ENCODE measurements at regions not wholly inside any gene's neighbourhood (a gene's known extent, or its start where the extent isn't known, plus 50 kb on each side); places are given as distances from the start of the nearest gene placed in this dataset.

GRCh38 chr6:159493231-159493897 lies 199.7 kb downstream of the SOD2 start:
- H3T11ph ChIP-seq (ENCODE audit: low read length): no peak overlapping the region
- H2BK20ac ChIP-seq (ENCODE audit: low read depth, low read length, poor library complexity, severe bottlenecking): no peak overlapping the region
- no peak overlapping the region for H3K56ac ChIP-seq (ENCODE audit: insufficient read length, low read depth, low read length)
- TF ChIP-seq CTCF (conservative IDR thresholded peaks at IDR 0.05): no peak
- H3K18ac ChIP-seq (ENCODE audit: insufficient read length, low read depth, low read length): no peak overlapping the region
- H3K4me1 Mint-ChIP-seq: no peaks in the 10 kb centered on the region
- no peaks in the 10 kb centered on the region for H3K23me2 ChIP-seq (ENCODE audit: insufficient read length, low read depth, low read length, poor library complexity, severe bottlenecking)
- peaks cover 3% of the 10 kb centered on the region; the same call in 1 of the 2 replicates for H3K27me3 Mint-ChIP-seq (ENCODE audit: low read depth)
- no peaks in the 10 kb centered on the region for H3K79me2 ChIP-seq (ENCODE audit: insufficient read depth, low read length)
- no peak overlapping the region for H2BK15ac ChIP-seq (ENCODE audit: low read depth, low read length)
- H3K27ac ChIP-seq (ENCODE audit: insufficient read length, low read depth, low read length): no peak overlapping the region
- H3K14ac ChIP-seq (ENCODE audit: insufficient read depth, low read length): no peak overlapping the region
- H3K4ac ChIP-seq (ENCODE audit: low read depth, low read length): no peak overlapping the region
- H2AFZ ChIP-seq (ENCODE audit: low read length): no peak overlapping the region
- H3K4me3 Mint-ChIP-seq: no peak overlapping the region
- peaks cover 9 to 60% of the 10 kb centered on the region in 2 experiments for H3K9me3 Mint-ChIP-seq
- no peak overlapping the region for H2BK120ac ChIP-seq (ENCODE audit: low read depth, low read length, poor library complexity, severe bottlenecking)
- no peaks in the 10 kb centered on the region for H3K27me3 ChIP-seq (ENCODE audit: insufficient read depth, low read length)
- H3K4me1 ChIP-seq (ENCODE audit: insufficient read depth, low read length): no peaks in the 10 kb centered on the region
- no peak overlapping the region for H3K23ac ChIP-seq (ENCODE audit: insufficient read length, low read depth, low read length)
- DNase-seq: no peak
- H4K20me1 ChIP-seq (ENCODE audit: control insufficient read depth, insufficient read depth, insufficient read length): no peaks in the 10 kb centered on the region
- H4K5ac ChIP-seq (ENCODE audit: insufficient read length, low read depth, low read length): no peak overlapping the region
- no peak overlapping the region for H4K91ac ChIP-seq (ENCODE audit: insufficient read length, low read depth, low read length)
- no peaks in the 10 kb centered on the region; a peak in 2 of 7 replicates for H3K36me3 Mint-ChIP-seq (ENCODE audit: insufficient read depth in 1 of 3, low read depth in 3 of 3)
- H3K4me2 ChIP-seq (ENCODE audit: insufficient read depth, insufficient read length, low read length): no peak overlapping the region
- H2BK12ac ChIP-seq (ENCODE audit: insufficient read length, low read depth, low read length): no peak overlapping the region
- H2AK5ac ChIP-seq (ENCODE audit: insufficient read length, low read length): no peak overlapping the region
- no peak overlapping the region for H3K9ac ChIP-seq (ENCODE audit: extremely low read depth, insufficient read length, low read length)
- no peaks in the 10 kb centered on the region for H3K79me1 ChIP-seq (ENCODE audit: insufficient read depth, low read depth, low read length, poor library complexity, severe bottlenecking)
- H3K27ac Mint-ChIP-seq: peak overlapping the region in 1 of 3 experiments; percentile 27; a peak in 1 of 7 replicates
- no peaks in the 10 kb centered on the region for H3K9me3 ChIP-seq (ENCODE audit: control insufficient read depth, low read depth, low read length)
- H2BK5ac ChIP-seq (ENCODE audit: insufficient read length, low read length): no peak overlapping the region
- no peak overlapping the region for H4K8ac ChIP-seq (replicated peaks; ENCODE audit: insufficient read length, low read depth, low read length)
- no CpG with 5 or more reads among the region's 15 CpGs for WGBS (ENCODE audit: extremely low coverage, insufficient read length, low lambda C conversion rate)

Data from H9 (cell line).